Kidney glomerular epithelial cell (primary cell): ENCODE measurements at regions not wholly inside any gene's neighbourhood (a gene's known extent, or its start where the extent isn't known, plus 50 kb on each side); places are given as distances from the start of the nearest gene placed in this dataset.

ENCODE experiments used
- DNase-seq: peaks from one replicate; lab custom pipeline; 2025; lab: John Stamatoyannopoulos, UW

GRCh38 chr11:34564406-34564805 is 50.8 kb upstream of the ELF5 start:
- peak; percentile 48 for DNase-seq

DNA sequence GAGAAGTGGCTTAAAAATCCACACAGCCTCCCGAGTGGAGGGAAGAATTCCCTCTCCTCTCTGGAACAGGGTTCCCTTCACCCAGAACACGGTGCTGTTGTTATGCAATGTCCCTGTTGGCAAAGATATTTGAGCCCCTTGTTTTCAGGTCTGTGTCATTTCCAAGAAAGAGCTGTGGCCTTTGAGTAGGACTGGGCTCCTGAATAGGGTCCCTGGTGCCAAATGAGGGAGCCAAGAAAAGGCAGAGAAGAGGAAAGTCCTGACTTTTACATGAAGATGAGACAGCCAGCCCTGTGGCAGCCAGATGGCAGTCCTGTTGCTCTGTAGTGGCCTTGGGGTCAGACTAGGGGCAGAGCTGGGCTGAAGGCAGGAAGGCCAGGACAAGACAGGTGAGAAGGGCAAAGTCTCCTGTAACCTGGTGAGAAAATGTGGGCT is 51.2 kb upstream of the ELF5 start:
- no peak for DNase-seq

- no peak for DNase-seq
Observed at GRCh38 chr11:34565417-34566207, 52.0 kb upstream of the ELF5 start.

- DNase-seq, result no peak
Observed at GRCh38 chr11:34566208-34566551, 52.6 kb upstream of the ELF5 start.

DNA sequence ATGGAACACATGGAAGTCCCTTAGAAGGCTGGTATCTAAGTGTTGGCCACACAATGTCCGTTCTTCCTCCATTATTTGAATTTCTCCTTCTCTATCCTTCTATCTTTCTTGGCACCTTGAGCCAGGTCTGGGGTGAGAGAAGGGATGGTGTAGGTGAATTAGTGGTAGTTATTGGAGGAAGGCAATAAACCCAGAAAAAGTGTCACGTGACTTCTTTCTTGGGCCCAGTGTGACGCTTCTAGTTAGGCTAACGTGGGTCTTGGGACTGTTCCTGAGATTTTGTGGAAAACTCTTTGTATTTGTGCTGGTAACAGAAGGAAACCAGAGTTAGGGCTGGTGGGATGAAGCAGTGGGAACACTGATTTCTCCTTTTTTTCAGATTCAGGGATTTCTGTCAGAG is 53.1 kb upstream of the ELF5 start:
- no peak for DNase-seq

- DNase-seq, result no peak
Observed at GRCh38 chr11:34567733-34568132, 53.2 kb upstream of the EHF start.

GRCh38 chr11:34570584-34570983 is 50.3 kb upstream of the EHF start:
- DNase-seq, result no peak
